ENCODE measurements at regions not wholly inside any gene's neighbourhood (a gene's known extent, or its start where the extent isn't known, plus 50 kb on each side); places are given as distances from the start of the nearest gene placed in this dataset.
"Not testable (repeated sequence)": the region's sequence is repeated elsewhere in the genome, so short reads cannot be mapped to it uniquely, and the experiment has no call there.

DNA sequence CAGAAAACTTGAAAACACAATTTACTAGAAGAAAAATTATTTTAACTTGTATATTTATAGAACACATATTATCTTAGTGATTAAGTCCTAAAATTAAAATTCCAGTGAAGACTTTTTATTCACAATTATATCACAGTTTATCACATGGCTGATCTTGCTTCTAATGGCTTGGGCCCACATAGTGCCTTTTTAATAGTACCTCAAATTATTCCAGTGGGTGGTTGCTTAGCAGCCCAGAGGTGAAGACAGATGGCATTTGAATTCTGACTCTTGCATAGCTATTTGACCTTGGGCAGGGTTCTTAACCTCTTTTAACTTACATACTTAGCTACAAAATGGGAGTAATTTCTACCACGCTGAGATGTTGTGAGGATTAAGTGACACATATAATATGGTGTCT is 214.7 kb upstream of the SGO1 start:
- DNase-seq (ENCODE audit: low read depth in 2 of 2) = no peak

DNA sequence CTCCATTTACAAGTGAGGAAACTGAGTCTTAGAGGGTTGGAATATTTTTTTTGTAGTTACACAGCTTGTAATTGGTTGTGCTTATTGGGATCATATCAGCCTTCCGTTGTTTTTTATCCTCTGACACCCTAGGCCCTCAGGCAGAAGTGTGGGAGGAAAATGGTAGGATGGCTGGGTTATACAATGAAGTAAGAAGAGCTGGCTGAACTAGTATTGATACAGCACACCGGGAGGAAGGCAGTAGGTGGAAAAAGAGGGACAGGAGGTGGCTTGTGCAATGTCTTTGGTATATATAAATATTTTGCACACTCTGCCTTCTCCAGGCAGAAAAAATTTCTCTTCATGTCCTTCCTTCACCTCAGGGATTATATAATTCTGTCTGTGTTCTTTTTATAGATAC is 214.3 kb upstream of the SGO1 start:
- no peak for DNase-seq (ENCODE audit: low read depth in 2 of 2)

DNA sequence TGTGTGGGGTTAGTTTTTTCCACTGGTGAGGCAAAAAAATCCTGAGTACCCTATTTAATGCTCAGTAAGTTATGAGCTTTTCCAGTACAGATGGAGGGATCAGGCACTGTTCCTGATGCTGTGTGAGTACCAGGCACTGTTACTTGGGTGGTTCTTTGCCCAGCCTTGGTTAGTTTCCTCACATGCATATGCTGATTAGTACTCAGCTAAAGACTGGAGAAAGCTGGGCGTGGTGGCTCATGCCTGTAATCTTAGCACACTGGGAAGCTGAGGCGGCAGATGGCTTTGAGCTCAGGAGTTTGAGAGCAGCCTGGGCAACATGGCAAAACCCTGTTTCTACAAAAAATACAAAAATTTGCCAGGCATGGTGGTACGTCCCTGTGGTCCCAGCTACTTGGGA is 210.3 kb upstream of the SGO1 start:
- no peak for DNase-seq (ENCODE audit: low read depth in 2 of 2)

DNA sequence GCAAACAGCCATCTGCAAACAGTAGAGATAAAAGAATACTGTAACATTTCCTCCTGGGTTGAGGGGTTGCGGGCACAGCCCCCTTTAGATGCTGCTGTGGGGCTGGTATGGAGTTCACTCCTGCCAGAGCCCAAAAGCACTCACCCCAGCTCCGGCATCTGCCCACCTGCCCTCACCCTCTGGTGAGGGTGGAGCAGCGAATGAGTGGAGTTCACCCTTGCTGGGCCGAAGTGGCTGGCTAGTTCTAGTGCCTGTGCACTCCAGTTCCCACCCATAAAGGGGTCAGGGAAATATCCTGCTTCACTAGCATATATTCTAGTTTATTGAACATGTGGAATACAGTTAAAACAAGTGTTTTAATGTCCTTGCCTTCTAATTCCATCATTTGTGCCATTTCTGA is 209.7 kb upstream of the SGO1 start:
- DNase-seq (ENCODE audit: low read depth in 2 of 2) = no peak

DNA sequence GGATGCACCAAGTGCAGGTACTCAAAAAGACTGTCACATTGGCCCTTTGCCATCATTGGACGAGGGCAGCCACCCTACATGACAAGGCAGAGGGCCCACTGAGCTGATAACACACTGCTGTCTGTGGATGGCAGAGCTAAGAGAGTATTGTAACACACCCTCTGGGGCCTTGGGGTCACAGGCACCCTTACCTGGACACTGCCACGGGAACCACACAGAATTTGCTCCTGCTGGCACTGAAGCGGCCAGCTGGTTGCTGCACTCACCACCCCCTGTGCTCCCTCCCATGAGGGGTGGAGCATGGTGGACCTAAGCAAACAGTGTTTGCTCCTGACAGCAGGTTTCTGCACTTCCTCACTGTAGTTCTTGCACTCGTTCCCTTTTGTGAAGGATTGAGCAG is 208.2 kb upstream of the SGO1 start:
- DNase-seq (ENCODE audit: low read depth in 2 of 2) = no peak

DNA sequence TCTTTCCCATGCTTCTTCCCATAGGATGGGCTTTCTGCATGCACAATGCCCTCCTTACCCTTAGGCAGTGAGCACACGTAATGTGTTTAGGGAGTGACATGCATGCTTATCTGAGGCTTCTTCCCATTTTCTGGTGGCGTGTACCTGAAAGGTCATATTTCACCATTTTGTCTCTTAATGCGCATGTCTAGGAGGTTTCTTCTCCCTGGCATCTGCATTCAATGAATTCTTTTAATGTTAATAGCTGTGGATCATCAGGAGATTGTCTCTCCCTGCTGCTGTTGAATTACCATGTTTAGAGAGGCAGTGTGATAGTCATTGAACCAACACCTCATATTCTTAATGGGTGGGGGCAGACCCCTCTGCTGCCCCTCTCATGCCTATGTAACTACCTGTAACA is 205.6 kb upstream of the SGO1 start:
- no peak for DNase-seq (ENCODE audit: low read depth in 2 of 2)

DNA sequence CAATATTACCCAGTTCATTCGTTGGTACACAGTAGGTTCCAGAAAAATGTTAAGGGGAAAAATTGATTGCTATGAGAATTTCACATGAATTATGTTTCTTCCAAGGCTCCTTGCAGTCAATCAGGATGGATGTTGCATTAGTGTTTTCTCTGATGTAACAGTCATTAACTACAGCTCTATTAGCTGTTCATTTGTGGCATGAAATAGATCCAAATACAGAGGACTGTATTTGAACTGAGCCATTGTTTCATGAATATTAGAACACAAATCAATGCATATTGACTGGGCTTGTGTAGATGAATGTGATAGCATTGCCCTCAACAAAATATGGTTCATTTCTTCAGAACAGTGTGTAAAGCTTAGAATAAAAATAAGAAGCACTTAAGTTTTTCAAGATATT is 203.0 kb upstream of the SGO1 start:
- DNase-seq (ENCODE audit: low read depth in 2 of 2) = no peak

DNA sequence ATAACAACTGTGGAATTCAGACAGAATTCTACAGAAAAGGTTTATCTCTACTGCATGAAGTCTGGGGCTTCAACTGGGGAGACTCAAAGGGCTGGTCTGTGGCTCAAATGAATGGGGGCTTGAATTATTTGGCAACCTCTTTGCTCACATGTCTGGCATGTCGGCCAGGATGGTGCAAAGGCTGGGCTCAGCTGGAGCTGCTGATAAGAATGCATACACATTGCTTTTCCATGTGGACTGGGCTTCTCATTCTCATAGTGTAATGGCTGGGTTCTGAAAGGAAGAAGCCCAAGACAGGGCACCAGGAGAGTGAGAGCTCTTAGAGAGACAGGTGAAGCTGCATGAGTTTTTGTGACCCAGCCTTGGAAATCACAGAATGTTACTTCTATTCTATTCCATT is 194.3 kb upstream of the SGO1 start:
- no peak for DNase-seq (ENCODE audit: low read depth in 2 of 2)

DNA sequence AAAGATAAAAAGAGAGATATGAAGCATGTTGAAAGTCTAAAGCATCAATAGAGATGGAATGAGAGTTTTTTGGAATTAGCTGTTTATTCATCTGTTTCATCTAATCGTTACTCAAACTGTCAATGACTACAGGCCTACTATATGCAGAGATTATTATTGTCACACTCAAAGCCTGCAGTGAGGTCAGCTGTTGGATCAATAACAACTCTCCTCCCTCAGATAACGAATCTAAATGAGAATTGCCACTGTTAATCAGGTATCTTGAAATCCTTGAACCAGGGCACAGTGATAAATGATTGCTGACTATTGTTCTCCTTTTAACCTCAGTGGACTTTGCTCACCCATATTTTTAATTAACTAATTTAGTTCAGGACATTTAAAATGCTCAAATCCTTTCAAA is 192.3 kb upstream of the SGO1 start:
- DNase-seq (ENCODE audit: low read depth in 2 of 2) = no peak

DNA sequence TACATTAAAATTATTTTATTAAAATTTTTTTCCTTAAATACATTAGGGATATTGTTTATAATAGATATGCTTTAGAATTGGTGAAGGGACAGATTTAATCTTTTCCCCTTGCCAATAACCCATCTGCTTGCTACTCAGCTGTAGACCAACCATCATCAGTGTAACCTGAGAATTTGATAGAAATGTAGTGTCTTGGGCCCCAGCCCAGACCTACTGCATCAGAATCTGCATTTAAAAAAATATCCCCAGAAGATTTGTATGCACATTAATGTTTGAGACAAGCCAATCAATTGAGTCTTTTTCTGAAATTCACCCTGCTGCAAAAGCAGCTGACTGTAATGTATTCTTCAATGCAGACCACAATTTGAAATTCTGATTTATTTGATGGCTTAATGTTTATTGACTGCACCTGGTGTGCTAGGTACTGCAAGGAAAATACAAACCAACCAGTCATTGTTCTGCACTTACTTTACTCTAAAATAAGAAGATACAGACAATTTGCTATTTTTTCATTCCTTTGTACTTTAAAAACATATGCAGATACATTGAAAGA is 190.7 kb upstream of the SGO1 start:
- DNase-seq (ENCODE audit: low read depth in 2 of 2) = no peak

DNA sequence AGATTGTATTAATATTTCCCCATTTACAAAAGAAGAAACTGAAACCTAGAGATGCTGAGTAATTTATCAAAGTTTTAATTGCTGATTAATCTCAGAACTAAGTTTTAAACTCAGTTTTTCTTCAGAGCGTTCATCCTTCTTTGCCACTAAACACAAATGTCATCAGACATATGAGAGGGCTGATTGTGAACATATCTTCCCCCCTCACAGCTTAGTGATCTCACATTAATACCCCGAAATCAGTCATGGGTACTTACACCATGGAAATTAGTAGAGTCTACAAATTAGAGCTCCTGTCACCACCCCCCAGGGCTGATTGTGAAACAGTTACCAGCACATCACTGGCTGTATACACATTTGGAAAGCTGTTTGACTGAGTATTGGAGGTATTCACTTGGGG is 189.3 kb upstream of the SGO1 start:
- no peak for DNase-seq (ENCODE audit: low read depth in 2 of 2)

DNA sequence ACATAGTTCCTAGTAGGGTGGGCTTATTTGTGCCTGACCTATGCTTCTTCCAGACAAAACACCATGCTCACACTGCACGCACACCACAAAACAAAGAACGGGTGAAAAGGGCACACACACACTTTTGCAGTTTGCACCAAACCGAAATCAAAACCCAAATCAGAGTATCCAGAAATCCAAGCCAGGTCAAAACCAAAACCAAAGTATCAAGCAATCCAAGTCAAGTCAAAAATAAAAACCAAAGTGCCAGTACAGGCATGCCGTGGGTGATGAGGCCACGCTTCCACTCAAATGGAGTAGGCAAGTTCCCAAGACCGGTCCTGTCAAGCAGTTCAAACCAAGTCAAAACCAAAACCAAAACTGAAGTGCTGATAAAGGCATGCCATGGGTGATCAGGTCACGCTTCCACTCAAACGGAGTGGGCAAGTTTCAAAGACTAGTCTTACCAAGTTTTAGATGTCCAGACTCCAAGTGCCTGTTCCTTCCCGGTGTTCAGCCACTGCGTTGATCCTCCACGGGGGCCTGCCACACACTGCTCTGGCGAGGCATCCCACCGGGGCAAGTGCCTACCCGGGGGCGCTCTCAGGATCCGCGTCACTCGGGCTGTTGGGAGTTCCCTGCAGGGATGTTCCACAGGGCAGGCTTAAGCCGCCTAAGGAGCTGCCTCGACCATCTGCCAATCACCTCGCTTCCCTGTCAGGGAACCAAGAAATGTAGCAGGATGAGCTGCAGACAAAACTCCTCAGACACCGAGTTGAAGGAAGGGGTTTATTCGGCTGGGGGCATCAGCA is 184.5 kb upstream of the SGO1 start:
- DNase-seq (ENCODE audit: low read depth in 2 of 2) = not testable (repeated sequence)

DNA sequence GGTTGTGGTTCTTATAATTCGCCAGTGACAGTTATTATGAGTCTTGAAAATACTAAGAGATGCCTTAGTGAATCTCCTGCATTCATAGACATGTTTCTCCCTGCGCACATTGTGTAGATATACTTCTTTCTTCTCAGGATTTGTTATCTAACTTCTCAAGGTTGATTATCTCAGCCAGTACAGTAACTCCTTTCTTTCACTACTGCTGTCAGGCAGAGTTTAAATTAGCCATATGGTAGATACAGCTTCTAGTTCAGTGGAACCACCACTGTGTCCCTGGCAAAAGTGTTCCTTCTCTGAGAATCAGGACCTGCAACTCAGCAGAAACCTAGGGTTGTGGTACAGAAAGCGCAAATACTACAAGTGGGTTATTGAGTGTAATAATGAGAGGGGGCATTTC is 175.0 kb upstream of the SGO1 start:
- no peak for DNase-seq (ENCODE audit: low read depth in 2 of 2)

DNA sequence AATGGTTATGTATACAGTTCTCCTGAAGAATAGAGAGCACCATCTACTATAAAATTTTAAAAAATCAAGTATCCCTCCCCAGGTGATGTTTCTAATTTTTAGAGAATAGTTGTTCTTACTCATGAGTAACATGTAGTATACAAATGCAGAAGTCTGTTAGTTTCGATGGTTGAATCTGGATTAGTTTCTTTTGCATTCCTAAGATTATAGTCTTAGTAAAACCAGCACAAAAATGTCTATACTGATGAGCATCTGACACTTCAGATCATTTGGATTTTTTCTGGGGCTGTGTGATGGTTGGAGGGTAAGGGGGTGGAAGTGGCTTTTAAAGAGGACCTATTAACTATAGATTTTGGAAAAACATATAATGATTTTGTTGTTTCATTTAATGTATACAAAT is 167.3 kb upstream of the SGO1 start:
- no peak for DNase-seq (ENCODE audit: low read depth in 2 of 2)

DNA sequence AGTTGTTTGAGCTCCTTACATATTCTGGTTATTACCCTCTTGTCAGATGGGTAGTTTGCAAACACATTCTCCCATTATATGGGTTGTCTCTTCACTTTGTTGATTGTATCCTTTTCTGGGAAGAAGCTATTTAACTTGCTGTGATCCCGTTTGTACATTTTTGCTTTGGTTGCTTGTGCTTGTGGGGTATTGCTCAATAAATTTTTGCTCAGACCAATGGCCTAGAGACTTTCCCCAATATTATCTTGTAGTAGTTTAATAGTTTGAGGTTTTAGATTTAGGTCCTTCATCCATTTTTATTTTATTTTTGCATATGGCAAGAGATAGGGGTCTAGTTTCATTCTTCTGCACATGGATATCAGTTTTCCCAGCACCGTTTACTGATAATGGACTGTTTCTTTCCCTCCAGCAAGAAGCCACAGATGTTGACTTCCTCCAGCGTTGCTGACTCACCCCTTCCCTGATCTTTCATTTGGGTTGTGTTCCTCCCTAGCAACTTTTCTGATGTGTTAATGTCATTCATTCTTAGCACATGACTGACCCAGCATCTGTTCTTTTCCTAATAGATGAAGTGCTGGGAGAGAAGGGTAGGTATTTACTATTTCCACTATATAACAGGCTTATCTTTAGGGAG is 166.7 kb upstream of the SGO1 start:
- no peak for DNase-seq (ENCODE audit: low read depth in 2 of 2)

DNA sequence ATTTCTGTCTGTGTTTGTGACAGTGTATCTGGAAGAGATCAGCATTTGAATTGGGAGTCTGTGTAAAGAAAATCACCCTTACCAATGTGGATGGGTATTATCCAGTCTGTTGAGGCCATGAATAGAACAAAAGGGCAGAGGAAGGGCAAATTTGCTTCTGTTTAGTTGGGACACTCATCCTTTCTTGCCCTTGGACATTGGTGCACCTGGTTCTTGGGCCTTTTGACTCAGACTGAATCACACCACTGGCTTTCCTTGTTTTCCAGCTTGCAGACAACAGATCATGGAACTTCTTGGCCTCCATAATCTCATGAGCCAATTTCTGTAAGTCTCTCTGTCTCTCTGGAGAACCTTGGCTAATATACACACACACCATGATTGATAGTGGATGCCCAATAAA is 164.4 kb upstream of the SGO1 start:
- DNase-seq (ENCODE audit: low read depth in 2 of 2) = no peak

DNA sequence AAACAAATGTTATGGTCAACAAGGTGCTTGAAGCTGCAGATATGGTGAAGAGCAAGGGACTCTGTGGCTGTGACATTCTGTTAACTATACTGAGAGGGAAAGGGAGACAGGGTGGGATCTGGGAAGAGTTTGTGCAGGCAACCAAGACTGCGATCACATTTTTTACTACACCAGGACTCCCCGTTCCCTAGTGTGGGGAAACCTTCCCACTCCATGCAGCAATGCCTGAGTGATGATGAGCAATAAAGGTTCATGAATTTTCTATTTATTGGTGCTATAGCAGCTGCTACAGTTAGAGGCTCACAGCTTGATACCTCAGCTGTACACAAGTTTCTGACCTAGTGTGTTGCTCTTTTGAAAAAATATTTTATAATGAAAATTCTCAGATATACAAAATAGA is 160.9 kb upstream of the SGO1 start:
- no peak for DNase-seq (ENCODE audit: low read depth in 2 of 2)

DNA sequence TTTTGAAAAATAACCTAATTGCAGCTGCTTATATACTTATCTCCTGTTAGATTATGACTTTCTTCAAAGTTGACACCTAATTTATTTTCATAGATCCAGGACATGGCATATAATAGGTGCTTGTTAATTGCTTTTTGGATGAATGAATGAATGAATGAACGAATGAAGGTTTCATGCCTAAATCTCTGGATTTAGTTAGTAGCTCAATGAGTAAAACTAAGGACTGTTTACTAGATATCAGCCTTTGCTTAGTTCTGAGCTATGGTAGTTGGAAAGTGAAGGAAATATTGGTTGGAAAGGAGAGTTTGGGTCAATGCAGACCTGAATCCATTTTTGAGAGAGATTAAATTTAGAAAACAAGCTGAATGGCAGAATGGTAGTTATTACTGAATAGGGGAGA is 160.4 kb upstream of the SGO1 start:
- no peak for DNase-seq (ENCODE audit: low read depth in 2 of 2)

DNA sequence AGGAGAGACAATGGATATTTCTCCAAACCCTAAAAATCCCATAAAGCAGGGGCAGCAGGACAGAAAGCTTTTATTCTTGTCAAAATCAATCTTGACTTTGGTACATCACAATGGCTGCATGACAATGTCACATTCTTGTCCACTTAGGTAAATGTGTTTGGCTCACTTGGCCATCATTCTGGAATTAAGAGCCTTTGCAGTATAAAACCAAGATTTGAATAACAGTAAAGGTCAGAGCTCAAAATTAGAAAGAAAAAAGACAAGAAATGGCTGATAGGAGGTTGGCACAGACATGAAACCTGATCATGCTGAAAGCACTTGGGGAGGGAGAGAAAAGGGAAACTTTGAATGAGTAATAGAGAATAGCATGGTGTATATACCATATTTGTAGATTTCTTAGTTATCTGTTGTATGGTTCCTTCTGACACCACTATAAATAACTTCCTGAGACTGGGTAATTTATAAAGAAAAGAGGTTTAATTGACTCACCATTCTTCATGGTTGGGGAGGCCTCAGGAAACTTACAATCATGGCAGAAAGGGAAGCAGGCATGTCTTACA is 158.5 kb upstream of the SGO1 start:
- no peak for DNase-seq (ENCODE audit: low read depth in 2 of 2)

DNA sequence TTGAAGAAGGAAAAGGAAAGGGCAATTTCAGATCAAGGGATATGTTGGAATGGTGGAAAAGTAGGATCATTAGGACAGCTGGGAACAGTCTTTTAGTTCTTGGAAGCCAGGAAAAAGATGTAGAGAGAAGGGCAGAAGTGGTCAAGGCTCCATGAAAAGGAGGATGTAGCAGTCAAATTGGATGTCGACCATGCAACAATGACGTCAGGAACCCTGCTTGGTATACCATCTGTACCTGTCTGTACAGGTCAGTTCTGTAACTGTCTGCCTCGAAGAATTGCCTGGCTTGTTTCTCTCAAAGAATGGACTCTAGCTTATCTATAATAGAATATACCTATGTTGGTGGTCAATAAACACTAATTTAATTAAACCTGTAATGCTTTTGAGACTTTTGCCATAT is 157.8 kb upstream of the SGO1 start:
- DNase-seq (ENCODE audit: low read depth in 2 of 2) = no peak

DNA sequence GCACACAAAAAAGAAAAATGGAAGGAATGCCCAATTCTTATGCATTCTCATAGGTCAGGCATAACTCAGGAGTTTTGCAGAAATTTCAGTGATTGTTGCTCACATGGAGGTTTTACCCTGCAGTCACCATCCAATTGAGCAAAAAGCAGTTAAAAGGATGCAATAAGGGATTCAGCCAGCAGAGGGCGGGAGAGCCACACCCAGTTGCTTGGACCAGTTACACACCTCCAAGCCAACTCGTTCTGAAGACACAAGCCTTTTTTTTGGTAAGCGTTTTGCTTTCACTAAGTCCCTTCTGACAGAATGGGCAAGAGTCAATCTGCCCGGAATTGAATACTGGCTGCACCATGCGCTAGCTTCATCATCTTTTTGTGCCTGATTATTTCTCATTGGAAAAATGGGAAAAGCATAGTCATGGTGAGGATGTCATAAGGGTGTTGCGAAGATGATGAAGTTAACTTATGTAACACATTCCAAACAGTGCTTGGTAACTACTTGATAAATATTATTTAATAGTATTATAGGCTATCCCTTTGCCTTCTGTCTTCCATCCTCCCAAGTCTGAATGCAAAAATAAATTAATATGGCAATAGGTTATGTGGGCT is 154.4 kb upstream of the SGO1 start:
- peak; percentile 21 to 61 for DNase-seq (ENCODE audit: low read depth in 2 of 2)

DNA sequence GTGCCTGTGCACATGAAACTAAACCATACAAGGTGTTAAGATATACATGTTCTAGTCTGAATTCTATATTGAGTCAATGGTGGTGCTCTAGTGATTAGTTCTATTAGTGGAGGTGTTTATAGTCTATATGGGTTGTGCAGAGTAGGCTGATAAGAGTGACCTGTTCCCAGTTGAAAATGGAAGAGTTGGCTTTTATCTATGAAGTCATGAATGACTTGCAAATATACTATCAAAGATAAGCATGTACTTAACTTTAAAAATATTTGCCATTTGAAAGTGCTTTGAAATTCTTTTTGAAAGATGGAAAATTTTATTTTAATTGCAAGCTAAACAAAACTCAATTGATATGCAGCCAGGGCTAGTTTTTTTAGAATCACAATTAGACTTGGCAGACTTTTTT is 150.6 kb upstream of the SGO1 start:
- no peak for DNase-seq (ENCODE audit: low read depth in 2 of 2)

DNA sequence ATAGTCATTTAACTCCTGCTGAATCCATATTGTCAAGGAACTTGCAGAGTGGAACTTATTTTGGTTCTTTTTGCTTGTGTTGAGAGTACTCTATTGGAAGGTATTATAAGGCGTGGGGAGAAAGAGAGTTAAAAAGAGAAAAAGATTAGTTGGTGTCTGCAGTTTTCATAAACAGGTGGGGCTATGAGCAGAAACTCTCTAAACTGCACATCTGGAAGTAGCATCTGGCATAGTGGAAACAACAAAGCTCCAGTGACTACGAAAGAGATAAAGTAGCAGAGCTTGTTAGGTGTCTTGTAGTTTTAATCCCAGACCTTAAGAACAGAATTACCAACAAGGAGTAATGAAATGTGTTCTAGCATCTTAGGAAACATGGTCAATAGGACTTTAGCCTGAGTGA is 148.8 kb upstream of the SGO1 start:
- no peak for DNase-seq (ENCODE audit: low read depth in 2 of 2)

Measured in stimulated activated CD4-positive, alpha-beta T cell treated with anti-CD3 and anti-CD28 coated beads, Interleukin-12 subunit alpha, Interleukin-12 subunit beta, amount 100 ng/mL, for 24 hours (primary cell).